Peyer's patch (tissue), 4 donors: ENCODE measurements at regions not wholly inside any gene's neighbourhood (a gene's known extent, or its start where the extent isn't known, plus 50 kb on each side); places are given as distances from the start of the nearest gene placed in this dataset.
"Not testable (repeated sequence)": the region's sequence is repeated elsewhere in the genome, so short reads cannot be mapped to it uniquely, and the experiment has no call there.

Experiments
- DNase-seq, 3 donors: peaks; one replicate each; pipeline ENCODE4 v3.0.0-alpha.2; 2017 to 2019
- H3K27ac ChIP-seq, 4 donors: fragments of 200-600 bp; sonication (generic); one replicate each; pipeline ENCODE4 v1.5.1; 2016 to 2019
- H3K27me3 ChIP-seq, 2 donors: fragments of 200-600 bp; sonication (generic); one replicate each; pipeline ENCODE4 v1.5.1; 2019
- H3K36me3 ChIP-seq, 3 donors: fragments of 200-600 bp; sonication (generic); one replicate each; pipeline ENCODE4 v1.5.1; 2016 to 2019
- H3K4me1 ChIP-seq, 4 donors: fragments of 200-600 bp; sonication (generic); one replicate each; pipeline ENCODE4 v1.5.1; 2016 to 2019
- H3K4me3 ChIP-seq, 4 donors: fragments of 200-600 bp; sonication (generic); 1 replicate in 3 of 4; 2 replicates in 1 of 4; pipeline ENCODE4 v1.5.1; 2016 to 2019; ENCODE audit warnings: mild to moderate bottlenecking in 1 of 4
- H3K9me3 ChIP-seq, 4 donors: fragments of 200-600 bp; sonication (generic); one replicate each; pipeline ENCODE4 v1.5.1; 2016 to 2019; ENCODE audit warnings: mild to moderate bottlenecking in 1 of 4
- POLR2A ChIP-seq, 2 donors: fragments of 450-650 bp; IDR thresholded peaks; one replicate each; pipeline ENCODE4 v1.5.1; 2017; ENCODE audit warnings: antibody characterized with exemption in 2 of 2, mild to moderate bottlenecking in 2 of 2, moderate library complexity in 2 of 2
- TF ChIP-seq, protein P1 (sequence below), 6 experiments: fragments of 450-650 bp in 4 of 6; fragments of 200-600 bp in 2 of 6; sonication (generic) in 1 of 6; IDR thresholded peaks; one replicate each; pipeline ENCODE4 v1.5.1; 2017 to 2019; ENCODE audit warnings: antibody characterized with exemption in 6 of 6, mild to moderate bottlenecking in 3 of 6, moderate library complexity in 1 of 6

DNA sequence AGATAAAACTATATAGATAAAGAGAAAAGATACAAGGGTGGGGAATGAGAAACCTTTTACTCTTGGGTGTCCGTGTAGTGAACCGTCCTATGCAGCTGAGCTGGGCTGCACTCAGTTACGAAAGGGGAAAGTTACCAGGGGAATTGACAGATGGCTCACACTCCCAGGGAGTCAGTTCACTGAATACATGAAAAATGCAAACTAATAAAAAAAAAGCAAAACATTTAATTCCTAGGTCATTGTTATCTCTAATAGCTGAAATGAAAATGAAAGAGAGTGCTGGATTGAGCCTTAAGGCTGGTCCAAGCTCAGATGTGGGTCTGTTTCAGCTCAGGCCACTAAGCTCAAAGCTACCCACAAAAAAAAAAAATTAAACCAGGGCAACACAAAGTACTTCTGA is 138.0 kb downstream of the THBS2 start:
- DNase-seq, result no peak
- no peaks in the 10 kb centered on the region for H3K4me1 ChIP-seq
- H3K36me3 ChIP-seq, result no peaks in the 10 kb centered on the region
- TF ChIP-seq POLR2A (IDR thresholded peaks at IDR 0.05), result no peak
- TF ChIP-seq, protein P1, sequence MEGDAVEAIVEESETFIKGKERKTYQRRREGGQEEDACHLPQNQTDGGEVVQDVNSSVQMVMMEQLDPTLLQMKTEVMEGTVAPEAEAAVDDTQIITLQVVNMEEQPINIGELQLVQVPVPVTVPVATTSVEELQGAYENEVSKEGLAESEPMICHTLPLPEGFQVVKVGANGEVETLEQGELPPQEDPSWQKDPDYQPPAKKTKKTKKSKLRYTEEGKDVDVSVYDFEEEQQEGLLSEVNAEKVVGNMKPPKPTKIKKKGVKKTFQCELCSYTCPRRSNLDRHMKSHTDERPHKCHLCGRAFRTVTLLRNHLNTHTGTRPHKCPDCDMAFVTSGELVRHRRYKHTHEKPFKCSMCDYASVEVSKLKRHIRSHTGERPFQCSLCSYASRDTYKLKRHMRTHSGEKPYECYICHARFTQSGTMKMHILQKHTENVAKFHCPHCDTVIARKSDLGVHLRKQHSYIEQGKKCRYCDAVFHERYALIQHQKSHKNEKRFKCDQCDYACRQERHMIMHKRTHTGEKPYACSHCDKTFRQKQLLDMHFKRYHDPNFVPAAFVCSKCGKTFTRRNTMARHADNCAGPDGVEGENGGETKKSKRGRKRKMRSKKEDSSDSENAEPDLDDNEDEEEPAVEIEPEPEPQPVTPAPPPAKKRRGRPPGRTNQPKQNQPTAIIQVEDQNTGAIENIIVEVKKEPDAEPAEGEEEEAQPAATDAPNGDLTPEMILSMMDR (IDR thresholded peaks at IDR 0.05), result no peak
- no peak overlapping the region for H3K4me3 ChIP-seq
- no peak overlapping the region for H3K27ac ChIP-seq
- no peaks in the 10 kb centered on the region for H3K9me3 ChIP-seq
- no peaks in the 10 kb centered on the region for H3K27me3 ChIP-seq

GRCh38 chr6:169114632-169115031 is 139.0 kb downstream of the THBS2 start:
- not testable (repeated sequence) for H3K27ac ChIP-seq, H3K4me3 ChIP-seq, H3K4me1 ChIP-seq, H3K27me3 ChIP-seq, DNase-seq, H3K36me3 ChIP-seq, H3K9me3 ChIP-seq

DNA sequence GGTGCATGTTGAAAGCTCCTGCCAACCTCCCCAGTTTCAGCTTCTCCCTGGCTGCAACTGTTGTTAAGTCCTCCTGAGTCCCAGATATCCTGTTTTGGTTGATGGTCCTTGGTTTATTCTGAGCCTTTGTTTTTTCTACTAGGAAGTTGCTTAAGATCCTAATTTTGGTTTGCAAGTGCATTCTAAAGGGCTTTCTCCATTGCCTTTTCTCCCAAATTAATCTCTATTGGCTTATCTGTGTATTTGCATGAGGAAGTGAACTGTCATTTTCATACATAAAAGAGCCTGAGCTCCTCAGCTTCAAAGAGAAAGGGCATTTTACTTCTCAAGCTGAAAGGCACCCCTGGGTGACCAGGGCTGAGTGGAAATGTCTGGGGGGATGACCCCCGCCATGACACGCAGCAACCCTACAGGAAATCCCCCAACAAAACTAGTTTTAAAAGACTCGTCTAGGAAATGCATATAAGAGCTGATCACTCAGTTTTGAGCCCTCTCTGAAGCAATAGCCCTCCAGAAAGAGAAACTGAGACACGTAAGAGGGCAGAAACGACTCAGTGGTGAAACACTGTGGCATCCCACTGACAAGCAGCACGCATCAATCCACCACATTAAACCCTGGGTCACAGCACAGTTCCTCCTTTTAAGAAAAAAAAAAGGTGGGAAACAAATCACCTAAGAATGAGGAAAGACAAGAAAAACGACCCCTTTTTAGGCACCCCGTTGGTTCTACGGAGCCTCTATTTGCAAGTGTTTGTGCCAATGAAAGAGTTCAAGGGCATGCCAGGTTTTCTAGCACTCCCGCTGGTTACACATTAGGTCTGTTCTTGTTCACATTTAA is 140.9 kb downstream of the THBS2 start:
- Histone ChIP-seq H3K27ac (no peak overlapping the region), H3K36me3 (no peaks in the 10 kb centered on the region), H3K4me1 (no peaks in the 10 kb centered on the region), H3K9me3 (no peaks in the 10 kb centered on the region), H3K27me3 (no peaks in the 10 kb centered on the region), H3K4me3 (no peak overlapping the region)
- TF ChIP-seq POLR2A (IDR thresholded peaks at IDR 0.05), result no peak
- TF ChIP-seq, protein P1 (IDR thresholded peaks at IDR 0.05), result no peak
- no peak for DNase-seq

GRCh38 chr6:169111203-169111602 is 142.4 kb downstream of the THBS2 start:
- H3K4me1 ChIP-seq, result no peaks in the 10 kb centered on the region
- no peak overlapping the region for H3K4me3 ChIP-seq
- no peak overlapping the region for H3K27ac ChIP-seq
- no peaks in the 10 kb centered on the region for H3K9me3 ChIP-seq
- DNase-seq, result no peak
- TF ChIP-seq, protein P1 (IDR thresholded peaks at IDR 0.05), result no peak
- TF ChIP-seq POLR2A (IDR thresholded peaks at IDR 0.05), result no peak
- H3K36me3 ChIP-seq, result no peaks in the 10 kb centered on the region
- no peaks in the 10 kb centered on the region for H3K27me3 ChIP-seq

- no peaks in the 10 kb centered on the region for H3K36me3 ChIP-seq
- H3K27me3 ChIP-seq, result no peaks in the 10 kb centered on the region
- no peak overlapping the region for H3K27ac ChIP-seq
- no peak overlapping the region for H3K4me3 ChIP-seq
- TF ChIP-seq, protein P1 (IDR thresholded peaks at IDR 0.05), result no peak
- no peak for TF ChIP-seq POLR2A (IDR thresholded peaks at IDR 0.05)
- no peaks in the 10 kb centered on the region for H3K4me1 ChIP-seq
- no peak for DNase-seq
- no peaks in the 10 kb centered on the region for H3K9me3 ChIP-seq
These were observed 144.0 kb downstream of the THBS2 start for GRCh38 chr6:169109411-169110220.

DNA sequence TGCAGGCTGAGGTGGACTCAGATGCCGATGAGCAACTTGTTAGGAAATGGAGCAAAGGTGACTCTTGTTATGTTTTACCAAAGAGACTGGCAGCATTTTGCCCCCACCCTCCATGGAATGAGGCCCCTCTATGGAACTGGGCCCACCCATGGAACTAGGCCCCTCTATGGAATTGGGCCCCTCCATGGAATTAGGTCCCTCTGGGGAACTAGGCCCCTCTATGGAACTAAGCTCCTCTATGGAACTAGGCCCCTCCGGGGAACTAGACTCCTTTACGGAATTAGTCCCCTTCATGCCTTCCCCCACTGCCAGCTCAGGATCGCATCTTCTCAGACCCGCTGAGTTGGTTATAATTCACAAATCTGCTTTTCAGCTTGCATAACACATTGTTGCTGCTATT is 144.9 kb downstream of the THBS2 start:
- no peaks in the 10 kb centered on the region for H3K27me3 ChIP-seq
- DNase-seq, result no peak
- no peak overlapping the region for H3K4me3 ChIP-seq
- TF ChIP-seq, protein P1 (IDR thresholded peaks at IDR 0.05), result no peak
- TF ChIP-seq POLR2A (IDR thresholded peaks at IDR 0.05), result no peak
- no peaks in the 10 kb centered on the region for H3K4me1 ChIP-seq
- no peak overlapping the region for H3K27ac ChIP-seq
- no peaks in the 10 kb centered on the region for H3K9me3 ChIP-seq
- H3K36me3 ChIP-seq, result no peaks in the 10 kb centered on the region
